ENCODE measurements at regions not wholly inside any gene's neighbourhood (a gene's known extent, or its start where the extent isn't known, plus 50 kb on each side); places are given as distances from the start of the nearest gene placed in this dataset.

- Histone ChIP-seq H3K36me3 (no peaks in the 10 kb centered on the region), H3K27me3 (no peaks in the 10 kb centered on the region), H3K4me1 (no peaks in the 10 kb centered on the region), H3K4me3 (no peak overlapping the region), H3K9me3 (no peaks in the 10 kb centered on the region), H3K27ac (no peak overlapping the region)
- no peak for ATAC-seq
- no peak for DNase-seq
- WGBS (ENCODE audit: insufficient coverage, low coverage, low lambda C conversion rate, missing lambda C conversion rate), result 91% methylated on average over 3 of the region's 3 CpGs
- TF ChIP-seq POLR2A (IDR thresholded peaks at IDR 0.05), result no peak
- TF ChIP-seq, protein P1, sequence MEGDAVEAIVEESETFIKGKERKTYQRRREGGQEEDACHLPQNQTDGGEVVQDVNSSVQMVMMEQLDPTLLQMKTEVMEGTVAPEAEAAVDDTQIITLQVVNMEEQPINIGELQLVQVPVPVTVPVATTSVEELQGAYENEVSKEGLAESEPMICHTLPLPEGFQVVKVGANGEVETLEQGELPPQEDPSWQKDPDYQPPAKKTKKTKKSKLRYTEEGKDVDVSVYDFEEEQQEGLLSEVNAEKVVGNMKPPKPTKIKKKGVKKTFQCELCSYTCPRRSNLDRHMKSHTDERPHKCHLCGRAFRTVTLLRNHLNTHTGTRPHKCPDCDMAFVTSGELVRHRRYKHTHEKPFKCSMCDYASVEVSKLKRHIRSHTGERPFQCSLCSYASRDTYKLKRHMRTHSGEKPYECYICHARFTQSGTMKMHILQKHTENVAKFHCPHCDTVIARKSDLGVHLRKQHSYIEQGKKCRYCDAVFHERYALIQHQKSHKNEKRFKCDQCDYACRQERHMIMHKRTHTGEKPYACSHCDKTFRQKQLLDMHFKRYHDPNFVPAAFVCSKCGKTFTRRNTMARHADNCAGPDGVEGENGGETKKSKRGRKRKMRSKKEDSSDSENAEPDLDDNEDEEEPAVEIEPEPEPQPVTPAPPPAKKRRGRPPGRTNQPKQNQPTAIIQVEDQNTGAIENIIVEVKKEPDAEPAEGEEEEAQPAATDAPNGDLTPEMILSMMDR (IDR thresholded peaks at IDR 0.05), result no peak
- intact Hi-C loops (cut with DNase I), result no loop called here
Measured at GRCh38 chr3:132892956-132893355, 145.2 kb upstream of the TMEM108 start.

DNA sequence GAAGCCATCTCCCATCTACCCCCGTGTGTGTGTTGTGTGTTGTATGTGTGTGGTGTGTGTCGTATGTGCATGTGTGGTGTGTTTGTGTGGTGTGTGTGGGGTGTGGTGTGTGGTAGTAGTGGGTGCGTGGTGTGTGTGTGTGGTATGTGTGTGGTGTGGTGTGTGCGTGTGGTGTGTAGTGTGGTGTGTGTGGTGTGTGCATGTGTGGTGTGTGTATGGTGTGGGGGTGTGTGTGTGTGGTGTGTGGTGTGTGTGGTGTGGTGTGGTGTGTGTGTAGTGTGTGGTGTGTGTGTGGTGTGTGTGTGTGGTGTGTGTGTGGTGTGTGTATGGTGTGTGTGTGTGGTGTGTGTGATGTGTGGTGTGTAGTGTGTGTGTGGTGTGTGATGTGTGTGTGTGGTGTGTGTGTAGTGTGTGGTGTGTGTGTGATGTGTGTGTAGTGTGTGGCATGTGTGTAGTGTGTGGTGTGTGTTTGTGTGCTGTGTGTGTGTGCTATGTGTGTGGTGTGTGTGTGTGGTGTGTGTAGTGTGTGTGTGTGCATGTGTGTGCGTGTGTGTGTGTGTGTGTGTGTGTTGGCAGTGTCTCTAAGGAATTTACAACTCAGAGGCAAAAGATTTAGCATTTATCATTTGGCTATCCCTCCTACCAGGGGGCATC is 156.3 kb upstream of the TMEM108 start:
- no peak for DNase-seq
- Histone ChIP-seq H3K4me3 (no peak overlapping the region), H3K36me3 (no peaks in the 10 kb centered on the region), H3K4me1 (no peaks in the 10 kb centered on the region), H3K9me3 (no peaks in the 10 kb centered on the region), H3K27me3 (no peaks in the 10 kb centered on the region), H3K27ac (no peak overlapping the region)
- no peak for TF ChIP-seq POLR2A (IDR thresholded peaks at IDR 0.05)
- TF ChIP-seq, protein P1 (IDR thresholded peaks at IDR 0.05), result no peak
- 43% methylated on average over 5 of the region's 5 CpGs for WGBS (ENCODE audit: insufficient coverage, low coverage, low lambda C conversion rate, missing lambda C conversion rate)
- intact Hi-C loops (cut with DNase I), result no loop called here
- no peak for ATAC-seq

DNA sequence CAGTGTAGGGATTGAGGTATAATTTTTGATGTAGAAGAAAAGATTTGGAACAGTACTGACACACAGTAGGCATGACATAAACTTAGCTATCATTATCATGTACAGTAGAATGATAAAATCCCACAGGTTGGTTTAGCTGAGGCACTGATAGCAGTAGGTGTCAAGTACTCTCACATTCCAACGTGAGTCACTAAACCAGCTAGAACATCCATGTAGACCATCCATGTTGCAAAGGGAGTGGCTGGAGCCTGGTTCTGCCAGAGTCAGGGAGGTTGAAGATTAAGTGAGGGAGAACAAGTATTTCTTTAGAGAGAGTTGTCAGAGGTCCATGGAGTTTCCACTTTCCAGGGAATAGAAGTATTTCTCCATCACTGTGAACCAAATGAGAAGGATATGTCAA is 157.2 kb upstream of the TMEM108 start:
- DNase-seq (no peak), ATAC-seq (no peak)
- Histone ChIP-seq H3K36me3 (no peaks in the 10 kb centered on the region), H3K4me1 (no peaks in the 10 kb centered on the region), H3K9me3 (no peaks in the 10 kb centered on the region), H3K27ac (no peak overlapping the region), H3K27me3 (no peaks in the 10 kb centered on the region), H3K4me3 (no peak overlapping the region)
- TF ChIP-seq, protein P1 (IDR thresholded peaks at IDR 0.05), result no peak
- TF ChIP-seq POLR2A (IDR thresholded peaks at IDR 0.05), result no peak
- WGBS (ENCODE audit: insufficient coverage, low coverage, low lambda C conversion rate, missing lambda C conversion rate), result 45% methylated on average over 1 of the region's 1 CpG
- intact Hi-C loops (cut with DNase I), result no loop called here

DNA sequence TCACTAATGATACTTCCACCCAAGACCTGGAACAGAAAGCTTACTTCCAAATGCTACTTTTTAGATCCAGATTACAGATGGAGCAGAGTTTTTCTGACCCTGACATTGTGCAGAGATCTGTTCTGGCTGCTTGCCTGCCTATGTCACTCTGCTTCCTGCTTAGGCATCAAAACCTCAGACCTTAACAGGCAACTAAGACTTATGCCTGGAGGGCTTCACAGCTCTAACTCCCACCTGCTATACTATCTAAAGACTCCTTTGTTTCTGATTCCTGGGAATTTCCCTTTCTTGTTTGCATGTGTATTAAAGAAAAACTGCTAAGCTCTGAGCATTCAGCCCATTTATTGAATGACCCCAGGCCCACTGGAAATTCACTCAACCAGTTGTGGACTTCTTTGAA is 157.4 kb upstream of the NPHP3 start:
- H3K4me1 ChIP-seq, result no peaks in the 10 kb centered on the region
- no peak overlapping the region for H3K4me3 ChIP-seq
- intact Hi-C loops (cut with DNase I), result no loop called here
- H3K27me3 ChIP-seq, result no peaks in the 10 kb centered on the region
- TF ChIP-seq, protein P1 (IDR thresholded peaks at IDR 0.05), result no peak
- TF ChIP-seq POLR2A (IDR thresholded peaks at IDR 0.05), result no peak
- ATAC-seq, result no peak
- H3K27ac ChIP-seq, result no peak overlapping the region
- H3K9me3 ChIP-seq, result no peaks in the 10 kb centered on the region
- H3K36me3 ChIP-seq, result no peaks in the 10 kb centered on the region
- DNase-seq, result no peak

GRCh38 chr3:132874701-132875100 is 152.5 kb upstream of the NPHP3 start:
- ATAC-seq (no peak), DNase-seq (no peak)
- Histone ChIP-seq H3K27me3 (no peaks in the 10 kb centered on the region), H3K4me1 (no peaks in the 10 kb centered on the region), H3K9me3 (no peaks in the 10 kb centered on the region), H3K4me3 (no peak overlapping the region), H3K27ac (no peak overlapping the region), H3K36me3 (no peaks in the 10 kb centered on the region)
- 20% methylated on average over 1 of the region's 1 CpG for WGBS (ENCODE audit: insufficient coverage, low coverage, low lambda C conversion rate, missing lambda C conversion rate)
- no peak for TF ChIP-seq POLR2A (IDR thresholded peaks at IDR 0.05)
- TF ChIP-seq, protein P1 (IDR thresholded peaks at IDR 0.05), result no peak
- intact Hi-C loops (cut with DNase I), result no loop called here

All from right lobe of liver (tissue), 6 donors.